Stimulated activated CD4-positive, alpha-beta T cell treated with anti-CD3 and anti-CD28 coated beads, TNF-alpha, amount 100 ng/mL, for 24 hours (primary cell): ENCODE measurements at regions not wholly inside any gene's neighbourhood (a gene's known extent, or its start where the extent isn't known, plus 50 kb on each side); places are given as distances from the start of the nearest gene placed in this dataset.

ENCODE experiments used
- DNase-seq, 3 experiments: peaks; one replicate each; pipeline ENCODE4 v3.0.0-alpha.2; 2020; ENCODE audit warnings: low read depth in 3 of 3

- DNase-seq: no peak
Observed at GRCh38 chr21:35849144-35849543, 211.2 kb downstream of the SETD4 start.

- no peak for DNase-seq
Observed at GRCh38 chr21:35843911-35844667, 216.2 kb downstream of the SETD4 start.

GRCh38 chr21:35840949-35841348 lies 219.4 kb downstream of the SETD4 start:
- no peak for DNase-seq

- DNase-seq: peak; percentile 17 to 42 (median 36)
Observed at GRCh38 chr21:35840197-35840799, 220.0 kb downstream of the SETD4 start.

GRCh38 chr21:35838987-35839763 lies 221.2 kb downstream of the SETD4 start:
- no peak for DNase-seq

- DNase-seq: no peak
Observed at GRCh38 chr21:35838350-35838749, 222.0 kb downstream of the SETD4 start.

GRCh38 chr21:35833991-35834390 lies 226.3 kb downstream of the SETD4 start:
- no peak for DNase-seq

GRCh38 chr21:35833388-35833787 lies 226.9 kb downstream of the SETD4 start:
- DNase-seq: no peak

- DNase-seq: no peak
Observed at GRCh38 chr21:35831230-35831629, 229.1 kb downstream of the SETD4 start.

GRCh38 chr21:35829067-35829466 lies 231.3 kb downstream of the SETD4 start:
- DNase-seq: no peak

GRCh38 chr21:35828161-35828560 lies 232.2 kb downstream of the SETD4 start:
- DNase-seq: no peak

- no peak for DNase-seq
Observed at GRCh38 chr21:35827004-35827403, 233.3 kb downstream of the SETD4 start.

- DNase-seq: no peak
Observed at GRCh38 chr21:35825370-35826353, 234.7 kb downstream of the SETD4 start.

GRCh38 chr21:35824136-35824535 lies 236.2 kb downstream of the SETD4 start:
- no peak for DNase-seq

- DNase-seq: no peak
Observed at GRCh38 chr21:35819134-35819533, 241.2 kb downstream of the SETD4 start.

GRCh38 chr21:35818597-35818996 lies 241.7 kb downstream of the SETD4 start:
- no peak for DNase-seq

- no peak for DNase-seq
Observed at GRCh38 chr21:35814858-35815619, 245.3 kb downstream of the SETD4 start.

- no peak for DNase-seq
Observed at GRCh38 chr21:35812679-35813078, 247.6 kb downstream of the SETD4 start.

- DNase-seq: no peak
Observed at GRCh38 chr21:35811191-35811806, 249.0 kb downstream of the SETD4 start.

GRCh38 chr21:35810431-35810970 lies 249.8 kb downstream of the SETD4 start:
- DNase-seq: no peak
